Activated CD8-positive, alpha-beta T cell treated with anti-CD3 and anti-CD28 coated beads for 36 hours (primary cell): ENCODE measurements at regions not wholly inside any gene's neighbourhood (a gene's known extent, or its start where the extent isn't known, plus 50 kb on each side); places are given as distances from the start of the nearest gene placed in this dataset.

Experiments
- ATAC-seq: fragments of 200-7000 bp; cut with Tn5 transposase; one replicate; pipeline ENCODE4 v1.10.0; 2021; ENCODE audit warnings: mild to moderate bottlenecking, moderate library complexity
- CTCF ChIA-PET: fragments of 350-600 bp; sonication (Branson Sonifier 250); formaldehyde crosslinking; loops from one replicate; lab custom pipeline; 2021; ENCODE audit warnings: antibody characterized with exemption; lab: Charles Lee
- POLR2A ChIA-PET: fragments of 350-600 bp; sonication (Branson Sonifier 250); formaldehyde crosslinking; loops from one replicate; lab custom pipeline; 2021; ENCODE audit warnings: antibody characterized with exemption; lab: Charles Lee
- DNase-seq: peaks from one replicate; pipeline ENCODE4 v3.0.0-alpha.2; 2020
- H3K27ac Mint-ChIP-seq: one replicate; pipeline ENCODE4 v1.8.0; 2021; ENCODE audit warnings: mild to moderate bottlenecking, mixed read lengths
- H3K27me3 Mint-ChIP-seq: one replicate; pipeline ENCODE4 v1.8.0; 2021; ENCODE audit warnings: mixed read lengths
- H3K36me3 Mint-ChIP-seq: one replicate; pipeline ENCODE4 v1.8.0; 2021; ENCODE audit warnings: low read depth, mixed read lengths
- H3K4me1 Mint-ChIP-seq: one replicate; pipeline ENCODE4 v1.8.0; 2021; ENCODE audit warnings: low read depth, mixed read lengths
- H3K4me3 Mint-ChIP-seq: one replicate; pipeline ENCODE4 v1.8.0; 2021; ENCODE audit warnings: mild to moderate bottlenecking, moderate library complexity, mixed read lengths
- H3K9me3 Mint-ChIP-seq: one replicate; pipeline ENCODE4 v1.8.0; 2021; ENCODE audit warnings: mixed read lengths
- intact Hi-C: fragments of 100-400 bp; cut with micrococcal nuclease; formaldehyde crosslinking; loops from one replicate; pipeline ENCODE4 v1.10.0; 2022
- TF ChIP-seq, protein P1 (sequence below): fragments of 200-600 bp; IDR thresholded peaks from one replicate; pipeline ENCODE4 v1.8.0; 2022; ENCODE audit warnings: antibody characterized with exemption, mild to moderate bottlenecking

DNA sequence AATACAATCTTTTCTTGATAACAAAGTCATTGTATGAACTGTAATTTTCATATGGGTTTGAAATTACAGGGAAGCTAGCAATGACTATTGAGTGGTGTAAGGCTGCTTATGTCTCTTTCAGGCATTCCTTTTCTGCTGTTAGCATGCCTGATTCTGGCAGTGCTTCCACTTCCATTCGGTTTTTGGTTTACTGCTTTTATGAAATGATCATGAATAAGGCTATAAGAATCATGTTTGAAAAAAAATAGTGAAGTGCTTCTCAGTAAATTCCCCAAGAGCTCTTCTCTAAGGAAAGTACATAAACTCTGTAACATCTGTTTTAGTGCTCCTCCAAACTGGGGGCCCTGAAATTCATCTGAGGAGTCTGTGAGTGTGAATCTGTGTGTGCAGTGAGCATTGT, 434.0 kb upstream of the RGS6 start:
- intact Hi-C loops = no loop called here
- H3K4me3 Mint-ChIP-seq = no peak overlapping the region
- H3K36me3 Mint-ChIP-seq = peaks cover 7% of the 10 kb centered on the region
- peaks cover 25% of the 10 kb centered on the region for H3K4me1 Mint-ChIP-seq
- ATAC-seq (peak; percentile 32), DNase-seq (no peak)
- H3K9me3 Mint-ChIP-seq = peaks cover 2% of the 10 kb centered on the region
- H3K27ac Mint-ChIP-seq = no peak overlapping the region
- ChIA-PET CTCF (interaction anchor here (1.0 to 1.4 kb wide), 3 partner anchors 55 to 255 kb away, joined by 3 to 5 read pairs (median 3); no protein-coding TSS in a partner anchor), POLR2A (interaction anchor here (1.5 to 1.8 kb wide), 3 partner anchors 58 to 177 kb away, joined by 4 to 5 read pairs (median 5); no protein-coding TSS in a partner anchor)
- H3K27me3 Mint-ChIP-seq = no peaks in the 10 kb centered on the region
- TF ChIP-seq, protein P1, sequence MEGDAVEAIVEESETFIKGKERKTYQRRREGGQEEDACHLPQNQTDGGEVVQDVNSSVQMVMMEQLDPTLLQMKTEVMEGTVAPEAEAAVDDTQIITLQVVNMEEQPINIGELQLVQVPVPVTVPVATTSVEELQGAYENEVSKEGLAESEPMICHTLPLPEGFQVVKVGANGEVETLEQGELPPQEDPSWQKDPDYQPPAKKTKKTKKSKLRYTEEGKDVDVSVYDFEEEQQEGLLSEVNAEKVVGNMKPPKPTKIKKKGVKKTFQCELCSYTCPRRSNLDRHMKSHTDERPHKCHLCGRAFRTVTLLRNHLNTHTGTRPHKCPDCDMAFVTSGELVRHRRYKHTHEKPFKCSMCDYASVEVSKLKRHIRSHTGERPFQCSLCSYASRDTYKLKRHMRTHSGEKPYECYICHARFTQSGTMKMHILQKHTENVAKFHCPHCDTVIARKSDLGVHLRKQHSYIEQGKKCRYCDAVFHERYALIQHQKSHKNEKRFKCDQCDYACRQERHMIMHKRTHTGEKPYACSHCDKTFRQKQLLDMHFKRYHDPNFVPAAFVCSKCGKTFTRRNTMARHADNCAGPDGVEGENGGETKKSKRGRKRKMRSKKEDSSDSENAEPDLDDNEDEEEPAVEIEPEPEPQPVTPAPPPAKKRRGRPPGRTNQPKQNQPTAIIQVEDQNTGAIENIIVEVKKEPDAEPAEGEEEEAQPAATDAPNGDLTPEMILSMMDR = no peak

DNA sequence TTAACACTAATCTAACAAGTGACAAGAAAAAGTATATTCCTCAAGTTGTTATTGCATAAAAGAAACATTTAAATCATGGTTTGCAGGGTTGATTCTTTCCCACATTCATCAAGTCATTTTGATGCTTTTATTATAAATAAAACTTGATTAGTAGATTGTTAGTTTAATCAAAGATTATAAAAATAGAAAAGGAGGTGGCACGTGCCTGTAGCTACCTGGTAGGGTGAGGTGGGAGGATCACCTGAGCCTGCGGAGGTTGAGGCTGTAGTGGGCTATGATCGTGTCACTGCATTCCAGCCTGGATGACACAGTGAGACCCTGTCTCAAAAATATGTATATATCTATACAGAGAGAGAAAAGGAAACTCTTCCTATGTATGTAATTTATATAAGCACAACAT, 433.2 kb upstream of the RGS6 start:
- Mint-ChIP-seq H3K4me3 (no peak overlapping the region), H3K36me3 (peaks cover 7% of the 10 kb centered on the region), H3K27me3 (no peaks in the 10 kb centered on the region), H3K4me1 (peaks cover 25% of the 10 kb centered on the region), H3K9me3 (peaks cover 2% of the 10 kb centered on the region), H3K27ac (no peak overlapping the region)
- DNase-seq = no peak
- ATAC-seq = no peak
- TF ChIP-seq, protein P1 = no peak
- intact Hi-C loops = no loop called here
- ChIA-PET POLR2A (interaction anchor here (1.8 kb wide), 1 partner anchor 100 kb away, joined by 5 read pairs; no protein-coding TSS in a partner anchor), CTCF (no interaction called here)

DNA sequence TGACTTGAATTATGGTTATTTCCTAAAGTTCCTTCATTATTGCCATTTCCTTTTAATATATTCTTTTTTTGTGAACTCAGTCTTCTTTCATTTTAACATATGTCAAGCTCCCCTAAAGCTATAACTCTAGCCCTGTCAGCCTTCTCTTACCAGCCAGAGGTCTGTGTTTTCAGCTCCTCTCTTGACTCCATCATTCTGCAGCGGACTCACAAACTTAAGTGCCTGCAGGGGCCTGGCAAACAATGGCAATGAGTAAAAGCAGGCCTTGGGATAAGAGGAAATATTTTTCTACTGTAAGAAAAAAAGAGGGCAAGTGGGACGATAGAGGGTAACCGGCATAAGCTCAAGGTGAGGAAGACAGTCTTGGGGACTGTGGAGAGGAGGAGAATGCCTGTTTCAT, 424.5 kb upstream of the RGS6 start:
- intact Hi-C loops = no loop called here
- peaks cover 11% of the 10 kb centered on the region for H3K4me1 Mint-ChIP-seq
- H3K27ac Mint-ChIP-seq = no peak overlapping the region
- peaks cover 9% of the 10 kb centered on the region for H3K36me3 Mint-ChIP-seq
- ChIA-PET CTCF (interaction anchor here (0.8 kb wide), 1 partner anchor 74 kb away, joined by 3 read pairs; no protein-coding TSS in a partner anchor), POLR2A (no interaction called here)
- no peaks in the 10 kb centered on the region for H3K27me3 Mint-ChIP-seq
- H3K9me3 Mint-ChIP-seq = no peaks in the 10 kb centered on the region
- TF ChIP-seq, protein P1 = no peak
- no peak overlapping the region for H3K4me3 Mint-ChIP-seq
- no peak for ATAC-seq
- no peak for DNase-seq

DNA sequence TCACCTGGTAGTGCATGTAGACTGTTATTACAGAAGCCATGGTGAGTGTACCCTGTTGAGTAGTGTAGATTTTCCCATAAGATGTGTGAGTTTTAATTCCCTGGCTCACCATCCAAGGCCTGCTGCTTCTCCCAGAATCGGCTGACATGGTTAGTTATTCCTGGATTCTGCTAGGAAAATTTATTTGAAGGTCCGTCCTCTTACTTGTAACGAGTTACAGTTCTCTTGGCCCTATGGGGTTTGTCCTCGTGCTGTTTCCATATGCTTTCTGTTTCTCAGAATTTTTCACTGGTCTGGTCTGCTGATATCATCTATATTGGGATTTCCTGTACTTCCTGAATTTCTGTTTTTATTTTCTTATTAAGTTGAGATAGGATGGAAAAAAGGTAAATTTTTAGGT, 423.3 kb upstream of the RGS6 start:
- Mint-ChIP-seq H3K9me3 (no peaks in the 10 kb centered on the region), H3K36me3 (peaks cover 14% of the 10 kb centered on the region), H3K4me3 (no peak overlapping the region), H3K27ac (no peak overlapping the region), H3K27me3 (no peaks in the 10 kb centered on the region), H3K4me1 (peaks cover 10% of the 10 kb centered on the region)
- TF ChIP-seq, protein P1 = no peak
- POLR2A ChIA-PET = no interaction called here
- no peak for ATAC-seq
- CTCF ChIA-PET = no interaction called here
- DNase-seq = no peak
- intact Hi-C loops = no loop called here

DNA sequence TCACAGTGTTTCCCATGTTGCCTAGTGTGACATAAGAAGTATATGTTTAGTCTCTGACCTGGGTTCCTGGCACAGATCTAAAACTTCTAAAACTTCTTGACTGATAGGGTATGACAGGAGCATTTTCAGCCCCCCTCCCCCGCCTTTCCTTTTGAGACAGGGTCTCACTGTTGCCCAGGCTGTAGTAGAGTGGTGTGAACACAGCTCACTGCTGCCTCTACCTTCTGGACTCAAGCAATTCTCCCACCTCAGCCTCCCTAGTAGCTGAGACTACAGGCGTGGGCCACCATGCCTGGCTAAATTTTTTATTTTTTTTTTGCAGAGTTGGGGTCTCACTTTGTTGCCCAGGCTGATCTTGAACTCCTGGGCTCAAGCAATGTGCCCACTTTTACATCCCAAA, 421.1 kb upstream of the RGS6 start:
- H3K4me3 Mint-ChIP-seq = no peak overlapping the region
- intact Hi-C loops = no loop called here
- H3K36me3 Mint-ChIP-seq = peaks cover 15% of the 10 kb centered on the region
- DNase-seq = no peak
- no peak for ATAC-seq
- no peaks in the 10 kb centered on the region for H3K9me3 Mint-ChIP-seq
- TF ChIP-seq, protein P1 = no peak
- POLR2A ChIA-PET = no interaction called here
- CTCF ChIA-PET = interaction anchor here (1.0 to 1.2 kb wide), 2 partner anchors 11 to 33 kb away, joined by 3 read pairs; no protein-coding TSS in a partner anchor
- H3K4me1 Mint-ChIP-seq = peaks cover 10% of the 10 kb centered on the region
- H3K27ac Mint-ChIP-seq = no peak overlapping the region
- no peaks in the 10 kb centered on the region for H3K27me3 Mint-ChIP-seq
